ENCODE measurements at regions not wholly inside any gene's neighbourhood (a gene's known extent, or its start where the extent isn't known, plus 50 kb on each side); places are given as distances from the start of the nearest gene placed in this dataset.

DNA sequence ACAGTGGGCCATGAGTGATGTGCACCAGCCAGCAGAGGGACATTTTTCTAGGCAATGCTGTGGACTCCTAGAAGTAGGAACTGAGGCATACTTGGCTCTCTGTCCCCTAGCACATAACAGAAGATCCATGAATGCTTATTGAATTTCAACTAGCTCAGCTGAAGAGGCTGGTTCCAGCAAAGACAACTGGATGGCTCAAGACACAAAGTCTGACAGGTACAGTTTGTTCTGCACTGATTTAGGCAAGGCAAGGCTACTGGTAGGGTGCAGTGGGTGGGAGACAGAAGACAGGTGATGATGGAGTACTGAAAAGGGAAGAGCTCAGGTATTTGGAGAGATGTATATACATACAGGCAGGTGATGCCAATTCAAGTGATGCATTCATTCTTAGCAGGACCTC lies 72.4 kb upstream of the USP47 start:
- Histone ChIP-seq H3K79me1 (ENCODE audit: low read depth in 1 of 2, low read length in 2 of 2) (no peaks in the 10 kb centered on the region), H4K8ac (ENCODE audit: low read depth in 2 of 2, low read length in 2 of 2) (no peak overlapping the region), H2AK9ac (replicated peaks; ENCODE audit: low read depth, low read length, poor library complexity) (no peak overlapping the region), H3K27me3 (ENCODE audit: control insufficient read depth, insufficient read depth, low read length) (peaks cover 44% of the 10 kb centered on the region), H3K4me3 (ENCODE audit: insufficient read depth, low read depth, low read length) (no peak overlapping the region), H3K27ac (ENCODE audit: insufficient read depth, low read length) (no peak overlapping the region), H2AFZ (replicated peaks; ENCODE audit: low read length, poor library complexity) (no peak overlapping the region), H3K14ac (replicated peaks; ENCODE audit: low read depth, low read length) (no peak overlapping the region), H3K36me3 (ENCODE audit: control insufficient read depth, insufficient read depth, low read length) (no peaks in the 10 kb centered on the region), H4K20me1 (ENCODE audit: insufficient read depth, low read length) (no peaks in the 10 kb centered on the region), H4K5ac (ENCODE audit: low read depth, low read length) (no peak overlapping the region), H2BK120ac (ENCODE audit: low read depth, low read length) (no peak overlapping the region), H3K4me2 (ENCODE audit: low read depth, low read length) (no peak overlapping the region), H3K9me1 (ENCODE audit: insufficient read depth, low read length) (no peaks in the 10 kb centered on the region), H2BK5ac (ENCODE audit: low read depth, low read length, poor library complexity, severe bottlenecking) (no peak overlapping the region), H3K4ac (ENCODE audit: low read depth, low read length) (no peak overlapping the region), H3K4me1 (ENCODE audit: control insufficient read depth, insufficient read depth, low read length) (no peaks in the 10 kb centered on the region), H3K9ac (ENCODE audit: low read depth, low read length) (no peak overlapping the region), H2AK5ac (ENCODE audit: low read depth, low read length) (no peak overlapping the region), H2BK15ac (ENCODE audit: low read depth, low read length) (no peak overlapping the region), H4K91ac (ENCODE audit: insufficient read depth, low read depth, low read length) (no peak overlapping the region), H2BK20ac (ENCODE audit: low read depth, low read length) (no peak overlapping the region), H3K56ac (ENCODE audit: extremely low read depth, insufficient read depth, low read length) (no peak overlapping the region), H3K9me3 (ENCODE audit: control insufficient read depth, insufficient read depth, low read length) (no peaks in the 10 kb centered on the region; the same call in 1 of the 2 replicates), H3K18ac (ENCODE audit: low read depth, low read length) (no peak overlapping the region), H3K23ac (ENCODE audit: low read depth, low read length) (no peak overlapping the region)
- dilution Hi-C loops (cut with HindIII; ENCODE audit: low sequenced_read_pairs, unreplicated experiment) (no loop called here), intact Hi-C loops (cut with micrococcal nuclease) (no loop called here), in situ Hi-C loops (cut with MboI; ENCODE audit: low sequenced_read_pairs) (no loop called here)
- no peak for ATAC-seq (ENCODE audit: low read depth)
- DNase-seq: no peak
- no TSS peak for BruUV-seq (replicated peaks)
- ChIA-PET CTCF (no interaction called here), POLR2A (ENCODE audit: unreplicated experiment) (no interaction called here)
- TF ChIP-seq BHLHE40 (IDR thresholded peaks at IDR 0.05; ENCODE audit: low read depth, low read length): no peak
- TF ChIP-seq RCOR1 (IDR thresholded peaks at IDR 0.05; ENCODE audit: insufficient replicate concordance, low read length): no peak
- no peak for TF ChIP-seq RFX5 (IDR thresholded peaks at IDR 0.05; ENCODE audit: low read depth, low read length)
- TF ChIP-seq, protein P1, sequence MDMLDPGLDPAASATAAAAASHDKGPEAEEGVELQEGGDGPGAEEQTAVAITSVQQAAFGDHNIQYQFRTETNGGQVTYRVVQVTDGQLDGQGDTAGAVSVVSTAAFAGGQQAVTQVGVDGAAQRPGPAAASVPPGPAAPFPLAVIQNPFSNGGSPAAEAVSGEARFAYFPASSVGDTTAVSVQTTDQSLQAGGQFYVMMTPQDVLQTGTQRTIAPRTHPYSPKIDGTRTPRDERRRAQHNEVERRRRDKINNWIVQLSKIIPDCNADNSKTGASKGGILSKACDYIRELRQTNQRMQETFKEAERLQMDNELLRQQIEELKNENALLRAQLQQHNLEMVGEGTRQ (IDR thresholded peaks at IDR 0.05; ENCODE audit: low read depth, low read length): no peak
- TF ChIP-seq MAFK (IDR thresholded peaks at IDR 0.05; ENCODE audit: low read depth, low read length): no peak
- no peak for TF ChIP-seq MAZ (IDR thresholded peaks at IDR 0.05; ENCODE audit: borderline replicate concordance, low read depth, low read length)

Data from IMR-90 (cell line).